ENCODE measurements at regions not wholly inside any gene's neighbourhood (a gene's known extent, or its start where the extent isn't known, plus 50 kb on each side); places are given as distances from the start of the nearest gene placed in this dataset.

GRCh38 chr1:91092503-91092902, 70.7 kb upstream of the ZNF644 start:
- DNase-seq = no peak

GRCh38 chr1:91091812-91092211, 70.0 kb upstream of the ZNF644 start:
- no peak for DNase-seq

- no peak for DNase-seq
Observed at GRCh38 chr1:91080650-91081049, 58.8 kb upstream of the ZNF644 start.

GRCh38 chr1:91078859-91079258, 57.0 kb upstream of the ZNF644 start:
- DNase-seq = no peak

GRCh38 chr1:91076834-91077233, 55.0 kb upstream of the ZNF644 start:
- no peak for DNase-seq

GRCh38 chr1:91075233-91076135, 53.6 kb upstream of the ZNF644 start:
- DNase-seq = no peak

GRCh38 chr1:91073299-91073698, 51.5 kb upstream of the ZNF644 start:
- DNase-seq = no peak

- no peak for DNase-seq
Observed at GRCh38 chr1:91071838-91072237, 50.0 kb upstream of the ZNF644 start.
